ENCODE measurements at regions not wholly inside any gene's neighbourhood (a gene's known extent, or its start where the extent isn't known, plus 50 kb on each side); places are given as distances from the start of the nearest gene placed in this dataset.
"Not testable (repeated sequence)": the region's sequence is repeated elsewhere in the genome, so short reads cannot be mapped to it uniquely, and the experiment has no call there.

GRCh38 chr6:134750669-134751068 lies 199.2 kb downstream of the ALDH8A1 start:
- no peak overlapping the region for H3K4me3 Mint-ChIP-seq
- no peak for ATAC-seq (ENCODE audit: low read depth)
- DNase-seq (ENCODE audit: low spot score in 2 of 2), result no peak

GRCh38 chr6:134748484-134748883 lies 201.4 kb downstream of the ALDH8A1 start:
- Mint-ChIP-seq H3K4me3 (no peak overlapping the region), H3K27me3 (no peaks in the 10 kb centered on the region), H3K4me1 (no peaks in the 10 kb centered on the region), H3K36me3 (no peaks in the 10 kb centered on the region), H3K9me3 (no peaks in the 10 kb centered on the region), H3K27ac (no peak overlapping the region)
- ATAC-seq (ENCODE audit: low read depth), result no peak
- DNase-seq (ENCODE audit: low spot score in 2 of 2), result no peak

More at GRCh38 chr6:134750669-134751068, 199.2 kb downstream of the ALDH8A1 start:
- Mint-ChIP-seq H3K27ac (no peak overlapping the region), H3K27me3 (no peaks in the 10 kb centered on the region), H3K36me3 (no peaks in the 10 kb centered on the region), H3K9me3 (no peaks in the 10 kb centered on the region), H3K4me1 (no peaks in the 10 kb centered on the region)

- H3K27ac Mint-ChIP-seq, H3K27me3 Mint-ChIP-seq: not testable (repeated sequence)
These were observed 202.7 kb downstream of the ALDH8A1 start for GRCh38 chr6:134747197-134747596.

GRCh38 chr6:134746140-134746539 lies 203.8 kb downstream of the ALDH8A1 start:
- Mint-ChIP-seq H3K27ac (no peak overlapping the region), H3K4me1 (peaks cover 2% of the 10 kb centered on the region), H3K27me3 (peaks cover 2% of the 10 kb centered on the region), H3K36me3 (no peaks in the 10 kb centered on the region), H3K4me3 (no peak overlapping the region), H3K9me3 (no peaks in the 10 kb centered on the region)
- ATAC-seq (ENCODE audit: low read depth) (no peak), DNase-seq (ENCODE audit: low spot score in 2 of 2) (no peak)

More at GRCh38 chr6:134747197-134747596, 202.7 kb downstream of the ALDH8A1 start:
- H3K9me3 Mint-ChIP-seq; H3K36me3 Mint-ChIP-seq; H3K4me3 Mint-ChIP-seq; ATAC-seq (ENCODE audit: low read depth); DNase-seq (ENCODE audit: low spot score in 2 of 2); H3K4me1 Mint-ChIP-seq: not testable (repeated sequence)

GRCh38 chr6:134745192-134745591 lies 204.7 kb downstream of the ALDH8A1 start:
- not testable (repeated sequence) for H3K27ac Mint-ChIP-seq; H3K4me3 Mint-ChIP-seq; H3K9me3 Mint-ChIP-seq; DNase-seq (ENCODE audit: low spot score in 2 of 2); H3K4me1 Mint-ChIP-seq; ATAC-seq (ENCODE audit: low read depth); H3K36me3 Mint-ChIP-seq; H3K27me3 Mint-ChIP-seq

- Mint-ChIP-seq H3K27ac (no peak overlapping the region), H3K9me3 (no peaks in the 10 kb centered on the region), H3K36me3 (no peaks in the 10 kb centered on the region), H3K4me3 (no peak overlapping the region), H3K4me1 (peaks cover 2% of the 10 kb centered on the region), H3K27me3 (peaks cover 2% of the 10 kb centered on the region)
- DNase-seq (ENCODE audit: low spot score in 2 of 2) (no peak), ATAC-seq (ENCODE audit: low read depth) (no peak)
These were observed 205.6 kb downstream of the ALDH8A1 start for GRCh38 chr6:134744301-134744700.

GRCh38 chr6:134741200-134741536 lies 208.7 kb downstream of the ALDH8A1 start:
- DNase-seq (ENCODE audit: low spot score in 2 of 2) (no peak), ATAC-seq (ENCODE audit: low read depth) (no peak)
- no peak overlapping the region for H3K4me3 Mint-ChIP-seq
- H3K27me3 Mint-ChIP-seq, result peaks cover 2% of the 10 kb centered on the region
- H3K27ac Mint-ChIP-seq, result no peak overlapping the region
- H3K36me3 Mint-ChIP-seq, result no peaks in the 10 kb centered on the region
- no peaks in the 10 kb centered on the region for H3K9me3 Mint-ChIP-seq
- peaks cover 2% of the 10 kb centered on the region for H3K4me1 Mint-ChIP-seq

- DNase-seq (ENCODE audit: low spot score in 2 of 2) (no peak), ATAC-seq (ENCODE audit: low read depth) (no peak)
- Mint-ChIP-seq H3K4me3 (no peak overlapping the region), H3K36me3 (no peaks in the 10 kb centered on the region), H3K4me1 (peaks cover 2% of the 10 kb centered on the region), H3K27ac (no peak overlapping the region), H3K9me3 (no peaks in the 10 kb centered on the region), H3K27me3 (peaks cover 2% of the 10 kb centered on the region)
These were observed 209.3 kb downstream of the ALDH8A1 start for GRCh38 chr6:134740473-134741199.

- no peak for ATAC-seq (ENCODE audit: low read depth)
- Mint-ChIP-seq H3K27me3 (peaks cover 2% of the 10 kb centered on the region), H3K36me3 (no peaks in the 10 kb centered on the region), H3K4me3 (no peak overlapping the region), H3K27ac (no peak overlapping the region), H3K4me1 (peaks cover 2% of the 10 kb centered on the region), H3K9me3 (no peaks in the 10 kb centered on the region)
- no peak for DNase-seq (ENCODE audit: low spot score in 2 of 2)
These were observed 209.9 kb downstream of the ALDH8A1 start for GRCh38 chr6:134740027-134740373.

GRCh38 chr6:134739299-134740026 lies 210.4 kb downstream of the ALDH8A1 start:
- Mint-ChIP-seq H3K27me3 (peaks cover 2% of the 10 kb centered on the region), H3K9me3 (no peaks in the 10 kb centered on the region), H3K36me3 (no peaks in the 10 kb centered on the region), H3K4me3 (no peak overlapping the region), H3K4me1 (peaks cover 2% of the 10 kb centered on the region), H3K27ac (no peak overlapping the region)
- DNase-seq (ENCODE audit: low spot score in 2 of 2) (no peak), ATAC-seq (ENCODE audit: low read depth) (no peak)

GRCh38 chr6:134738211-134738885 lies 211.6 kb downstream of the ALDH8A1 start:
- Mint-ChIP-seq H3K4me3 (no peak overlapping the region), H3K27ac (no peak overlapping the region), H3K9me3 (no peaks in the 10 kb centered on the region), H3K4me1 (peaks cover 2% of the 10 kb centered on the region), H3K27me3 (peaks cover 2% of the 10 kb centered on the region), H3K36me3 (no peaks in the 10 kb centered on the region)
- DNase-seq (ENCODE audit: low spot score in 2 of 2) (no peak), ATAC-seq (ENCODE audit: low read depth) (no peak)

- DNase-seq (ENCODE audit: low spot score in 2 of 2) (no peak), ATAC-seq (ENCODE audit: low read depth) (no peak)
- Mint-ChIP-seq H3K4me1 (no peaks in the 10 kb centered on the region), H3K4me3 (no peak overlapping the region), H3K27me3 (no peaks in the 10 kb centered on the region), H3K27ac (no peak overlapping the region), H3K36me3 (no peaks in the 10 kb centered on the region), H3K9me3 (no peaks in the 10 kb centered on the region)
These were observed 214.4 kb downstream of the ALDH8A1 start for GRCh38 chr6:134735461-134735860.

- no peak overlapping the region for H3K4me3 Mint-ChIP-seq
- no peaks in the 10 kb centered on the region for H3K36me3 Mint-ChIP-seq
- H3K27ac Mint-ChIP-seq, result no peak overlapping the region
- no peak for ATAC-seq (ENCODE audit: low read depth)
- no peaks in the 10 kb centered on the region for H3K4me1 Mint-ChIP-seq
- no peaks in the 10 kb centered on the region for H3K9me3 Mint-ChIP-seq
- no peaks in the 10 kb centered on the region for H3K27me3 Mint-ChIP-seq
- no peak for DNase-seq (ENCODE audit: low spot score in 2 of 2)
These were observed 215.5 kb downstream of the ALDH8A1 start for GRCh38 chr6:134734312-134734869.

GRCh38 chr6:134733801-134734200 lies 216.1 kb downstream of the ALDH8A1 start:
- H3K4me1 Mint-ChIP-seq, result no peaks in the 10 kb centered on the region
- no peak for DNase-seq (ENCODE audit: low spot score in 2 of 2)
- no peak overlapping the region for H3K27ac Mint-ChIP-seq
- no peak for ATAC-seq (ENCODE audit: low read depth)
- no peaks in the 10 kb centered on the region for H3K9me3 Mint-ChIP-seq
- H3K4me3 Mint-ChIP-seq, result no peak overlapping the region
- H3K36me3 Mint-ChIP-seq, result no peaks in the 10 kb centered on the region
- no peaks in the 10 kb centered on the region for H3K27me3 Mint-ChIP-seq

Measured in memory B cell (primary cell).